ENCODE measurements at regions not wholly inside any gene's neighbourhood (a gene's known extent, or its start where the extent isn't known, plus 50 kb on each side); places are given as distances from the start of the nearest gene placed in this dataset.

DNA sequence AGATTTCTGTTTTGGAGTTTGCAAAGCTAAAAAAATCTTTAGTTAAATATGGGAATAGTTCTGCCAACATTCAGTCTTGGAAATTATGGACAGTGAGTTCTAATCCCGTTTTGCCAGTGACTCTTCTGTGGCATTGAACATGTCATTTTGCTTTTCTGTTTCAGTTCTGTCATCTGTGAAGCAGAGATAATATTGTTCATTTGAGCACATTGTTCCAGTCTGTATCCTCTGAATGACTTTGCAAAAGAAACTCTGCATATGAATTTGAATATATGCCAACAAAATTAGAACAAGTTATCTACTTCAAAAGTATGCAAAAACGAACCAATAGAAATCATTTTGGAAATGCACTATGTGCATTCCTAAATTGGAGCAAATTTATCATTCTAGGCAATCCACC lies 746.0 kb upstream of the POT1 start:
- H3K4me3 ChIP-seq (ENCODE audit: low read depth, low read length): no peak overlapping the region
- DNase-seq (ENCODE audit: low read depth): no peak
- TF ChIP-seq, protein P1, sequence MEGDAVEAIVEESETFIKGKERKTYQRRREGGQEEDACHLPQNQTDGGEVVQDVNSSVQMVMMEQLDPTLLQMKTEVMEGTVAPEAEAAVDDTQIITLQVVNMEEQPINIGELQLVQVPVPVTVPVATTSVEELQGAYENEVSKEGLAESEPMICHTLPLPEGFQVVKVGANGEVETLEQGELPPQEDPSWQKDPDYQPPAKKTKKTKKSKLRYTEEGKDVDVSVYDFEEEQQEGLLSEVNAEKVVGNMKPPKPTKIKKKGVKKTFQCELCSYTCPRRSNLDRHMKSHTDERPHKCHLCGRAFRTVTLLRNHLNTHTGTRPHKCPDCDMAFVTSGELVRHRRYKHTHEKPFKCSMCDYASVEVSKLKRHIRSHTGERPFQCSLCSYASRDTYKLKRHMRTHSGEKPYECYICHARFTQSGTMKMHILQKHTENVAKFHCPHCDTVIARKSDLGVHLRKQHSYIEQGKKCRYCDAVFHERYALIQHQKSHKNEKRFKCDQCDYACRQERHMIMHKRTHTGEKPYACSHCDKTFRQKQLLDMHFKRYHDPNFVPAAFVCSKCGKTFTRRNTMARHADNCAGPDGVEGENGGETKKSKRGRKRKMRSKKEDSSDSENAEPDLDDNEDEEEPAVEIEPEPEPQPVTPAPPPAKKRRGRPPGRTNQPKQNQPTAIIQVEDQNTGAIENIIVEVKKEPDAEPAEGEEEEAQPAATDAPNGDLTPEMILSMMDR (IDR thresholded peaks at IDR 0.05; ENCODE audit: insufficient read depth, low read depth, low read length): no peak

DNA sequence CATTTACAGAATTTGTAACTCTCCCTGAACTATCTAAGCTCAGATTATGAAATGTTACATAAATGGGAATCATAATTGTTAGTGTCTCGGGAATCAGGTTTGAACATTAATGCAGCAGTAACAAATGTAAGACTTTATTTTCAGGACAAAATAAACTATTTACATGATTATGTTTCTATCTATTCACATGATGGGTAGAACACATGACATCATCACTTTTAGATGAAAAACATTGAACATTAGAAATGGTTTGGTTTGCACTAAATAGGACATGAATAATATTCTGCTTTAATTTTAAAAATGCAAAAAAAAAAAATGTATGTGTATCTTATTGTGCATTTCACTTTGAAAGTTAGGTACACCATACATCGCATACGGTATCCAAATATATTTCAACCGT lies 745.5 kb upstream of the POT1 start:
- H3K4me3 ChIP-seq (ENCODE audit: low read depth, low read length): no peak overlapping the region
- TF ChIP-seq, protein P1 (IDR thresholded peaks at IDR 0.05; ENCODE audit: insufficient read depth, low read depth, low read length): no peak
- no peak for DNase-seq (ENCODE audit: low read depth)

DNA sequence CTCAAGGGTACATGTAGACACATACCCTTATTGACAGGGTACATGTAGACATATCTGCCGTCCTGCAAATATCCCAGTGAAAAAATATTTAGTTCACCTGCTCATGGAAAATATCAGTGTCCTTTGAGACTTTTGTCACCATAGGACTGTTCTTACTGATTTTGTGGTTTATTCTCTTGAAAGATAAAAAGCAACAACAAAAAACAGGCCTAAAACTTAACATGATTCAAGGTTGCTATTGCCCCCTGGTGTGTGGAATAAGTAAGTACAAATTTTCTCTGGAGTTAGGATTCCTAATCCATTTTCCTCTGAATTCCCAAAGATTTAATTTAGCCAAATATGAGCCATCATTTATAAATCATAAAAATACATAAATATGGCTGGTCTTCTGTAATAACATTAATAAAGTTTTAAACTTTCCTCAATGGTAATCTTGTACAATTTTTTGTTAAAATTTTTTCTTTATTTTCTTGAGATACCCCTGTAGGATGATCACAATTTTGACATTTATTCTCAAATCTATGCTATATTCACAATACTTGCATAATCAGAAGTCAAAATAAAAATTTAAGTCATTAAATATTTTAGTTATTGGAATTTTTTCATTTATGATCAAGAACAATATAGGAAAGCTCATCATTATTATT lies 741.4 kb upstream of the POT1 start:
- TF ChIP-seq, protein P1 (IDR thresholded peaks at IDR 0.05; ENCODE audit: insufficient read depth, low read depth, low read length): peak; percentile 25
- peak; percentile 2 for DNase-seq (ENCODE audit: low read depth)
- no peak overlapping the region for H3K4me3 ChIP-seq (ENCODE audit: low read depth, low read length)

DNA sequence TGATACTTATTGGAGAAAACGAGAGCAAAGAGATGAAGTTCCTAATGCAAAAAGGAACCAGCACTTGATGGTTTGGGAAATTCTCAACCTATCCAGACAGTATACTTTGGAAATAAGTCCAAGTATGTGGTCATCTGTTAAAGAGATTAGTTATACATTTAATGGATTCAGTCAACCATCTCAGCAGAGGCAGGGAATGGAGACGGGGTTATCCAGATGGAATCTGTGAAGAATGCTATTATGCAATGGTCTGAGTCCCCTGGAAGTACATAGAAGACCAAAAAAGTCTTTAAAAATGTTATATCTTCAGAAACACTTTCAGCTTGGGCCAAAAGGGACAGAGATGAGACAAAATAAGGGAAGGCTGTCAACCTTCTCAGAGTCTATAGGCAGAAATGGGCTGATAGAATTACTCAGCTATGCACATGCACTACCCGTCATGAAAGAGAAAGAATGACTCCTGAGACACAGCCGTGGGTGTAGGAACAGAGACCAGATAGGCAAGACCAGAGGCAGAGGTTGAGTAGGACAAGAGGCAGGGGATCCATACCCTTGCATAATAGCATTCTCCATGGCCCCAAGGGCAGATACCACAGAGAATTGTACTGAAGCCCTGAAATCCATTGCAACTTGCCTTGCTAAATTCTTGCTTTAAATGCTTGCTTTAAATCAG lies 738.8 kb upstream of the POT1 start:
- no peak overlapping the region for H3K4me3 ChIP-seq (ENCODE audit: low read depth, low read length)
- no peak for DNase-seq (ENCODE audit: low read depth)
- TF ChIP-seq, protein P1 (IDR thresholded peaks at IDR 0.05; ENCODE audit: insufficient read depth, low read depth, low read length): no peak

DNA sequence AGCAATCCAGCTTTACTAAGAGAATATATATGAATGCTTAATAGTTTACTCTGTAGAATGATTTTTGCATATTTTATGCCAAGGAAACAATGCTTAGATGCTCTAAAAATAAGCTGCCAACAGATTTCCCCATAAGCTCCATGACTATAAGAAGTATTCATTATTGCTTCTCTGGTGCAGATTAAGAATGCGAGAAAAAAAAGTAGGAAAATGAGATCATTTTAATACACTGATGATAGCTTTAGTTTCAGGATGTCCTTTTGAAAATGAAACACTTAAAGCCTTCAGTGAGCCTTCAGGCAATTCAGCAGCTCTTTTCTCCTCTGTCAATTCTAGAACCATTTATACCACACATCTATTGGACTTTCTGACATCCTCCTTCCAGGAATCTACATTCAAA lies 735.0 kb upstream of the POT1 start:
- no peak overlapping the region for H3K4me3 ChIP-seq (ENCODE audit: low read depth, low read length)
- DNase-seq (ENCODE audit: low read depth): no peak
- TF ChIP-seq, protein P1 (IDR thresholded peaks at IDR 0.05; ENCODE audit: insufficient read depth, low read depth, low read length): no peak

DNA sequence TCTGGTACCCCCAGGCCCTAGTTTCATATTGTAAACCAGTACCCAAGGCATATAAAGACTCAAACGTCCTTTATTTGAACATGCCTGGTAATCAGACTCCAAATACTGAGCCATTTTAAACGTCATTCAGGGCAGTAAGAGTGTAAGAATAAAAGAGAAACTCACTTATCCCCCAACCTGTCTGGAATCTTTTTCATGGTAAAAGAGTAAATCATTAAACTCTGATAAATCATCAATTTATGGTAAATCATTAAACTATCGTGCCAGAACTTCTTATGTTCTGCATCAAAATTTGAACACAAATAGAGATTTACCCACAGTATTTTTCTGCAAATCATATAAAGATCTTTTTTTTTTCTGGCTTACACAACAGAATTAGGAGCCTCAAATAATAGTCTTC lies 734.3 kb upstream of the POT1 start:
- no peak for DNase-seq (ENCODE audit: low read depth)
- H3K4me3 ChIP-seq (ENCODE audit: low read depth, low read length): no peak overlapping the region
- TF ChIP-seq, protein P1 (IDR thresholded peaks at IDR 0.05; ENCODE audit: insufficient read depth, low read depth, low read length): no peak
